BJ (cell line): ENCODE measurements at regions not wholly inside any gene's neighbourhood (a gene's known extent, or its start where the extent isn't known, plus 50 kb on each side); places are given as distances from the start of the nearest gene placed in this dataset.
A peak's percentile ranks its signal among the peaks of the same experiment; 100 is the strongest.

Experiments
- CTCF ChIA-PET: fragments of 350-600 bp; formaldehyde crosslinking; extraction: SDS; loops from one replicate; lab custom pipeline; 2021; ENCODE audit warnings: antibody characterized with exemption, inconsistent platforms; lab: Yijun Ruan, JAX
- POLR2A ChIA-PET: fragments of 300-600 bp; sonication (Branson Sonifier 250); formaldehyde crosslinking; extraction: SDS; loops from one replicate; lab custom pipeline; 2021; ENCODE audit warnings: antibody characterized with exemption; lab: Charles Lee
- DNase-seq: peaks from one replicate; pipeline ENCODE4 v3.0.0-alpha.2; 2011; ENCODE audit warnings: low read depth
- H3K27me3 ChIP-seq: 2 replicates; pipeline ENCODE4 v1.6.0; 2011; ENCODE audit warnings: low read length; ENCODE audit not compliant: control insufficient read depth, insufficient read depth
- H3K36me3 ChIP-seq: 2 replicates; pipeline ENCODE4 v1.5.1; 2011; ENCODE audit warnings: low read length; ENCODE audit not compliant: control insufficient read depth, insufficient read depth
- H3K4me3 ChIP-seq: 2 replicates; pipeline ENCODE4 v1.5.1; 2011; ENCODE audit warnings: low read depth, mild to moderate bottlenecking, control low read depth, low read length
- TF ChIP-seq, protein P1 (sequence below): IDR thresholded peaks from 2 replicates; pipeline ENCODE4 v1.5.1; 2011; ENCODE audit warnings: low read depth, mild to moderate bottlenecking, control low read depth, inconsistent platforms, low read length, moderate library complexity; ENCODE audit not compliant: insufficient read depth

DNA sequence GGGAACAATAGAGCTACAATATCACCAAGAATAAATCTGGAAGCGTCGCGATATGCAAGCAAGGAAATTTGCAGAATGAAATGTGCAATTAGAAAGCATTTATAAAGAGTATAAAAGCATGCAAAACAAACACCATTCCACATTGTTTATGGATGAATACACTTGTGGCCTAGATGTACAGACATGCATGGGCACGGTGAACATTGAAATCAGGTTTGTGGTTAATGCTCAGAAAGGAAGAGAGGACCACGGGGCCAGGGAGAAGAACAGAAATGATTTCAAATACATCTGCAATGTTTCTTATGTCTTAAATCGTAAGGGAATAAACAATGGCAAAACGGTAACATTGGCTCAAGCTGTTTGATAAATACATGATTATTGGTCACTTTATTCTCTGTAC, 235.9 kb downstream of the FOXL1 start:
- H3K27me3 ChIP-seq: peaks cover 22% of the 10 kb centered on the region
- ChIA-PET CTCF (interaction anchor here (0.9 kb wide), 1 partner anchor 13 kb away, joined by 3 read pairs; no protein-coding TSS in a partner anchor), POLR2A (no interaction called here)

DNA sequence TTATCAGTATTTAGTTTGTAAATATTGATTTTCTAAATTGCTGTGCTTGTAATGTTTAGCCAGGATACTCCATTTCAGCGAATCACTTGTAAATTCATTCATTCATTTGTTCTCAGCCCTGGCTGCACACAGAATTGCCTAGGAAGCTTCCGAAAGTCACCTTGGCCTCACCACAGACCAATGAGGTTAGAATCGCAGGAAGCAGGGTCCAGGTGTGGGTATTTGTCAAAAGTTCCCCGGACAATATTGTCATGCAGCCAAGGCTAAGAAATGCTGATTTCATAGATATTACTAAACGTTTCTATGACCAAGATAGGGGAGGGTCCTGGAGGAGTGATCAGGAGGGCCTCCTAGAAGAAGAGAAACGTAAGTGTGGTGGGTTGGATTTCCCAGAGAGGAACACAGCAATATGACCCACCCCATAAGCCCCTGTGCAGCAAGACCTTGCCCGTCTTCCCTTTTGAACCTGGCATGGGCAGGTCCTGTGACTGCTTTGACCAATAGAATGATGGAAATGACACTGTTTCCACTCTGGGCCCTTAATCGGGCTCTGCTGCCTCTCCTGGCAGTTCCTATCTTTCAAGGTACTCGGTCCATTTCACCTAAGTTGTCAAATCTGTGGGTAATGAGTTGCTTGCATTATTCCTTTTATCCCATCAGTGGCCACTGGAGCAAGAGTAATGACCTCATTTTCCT, 238.7 kb downstream of the FOXL1 start:
- TF ChIP-seq, protein P1, sequence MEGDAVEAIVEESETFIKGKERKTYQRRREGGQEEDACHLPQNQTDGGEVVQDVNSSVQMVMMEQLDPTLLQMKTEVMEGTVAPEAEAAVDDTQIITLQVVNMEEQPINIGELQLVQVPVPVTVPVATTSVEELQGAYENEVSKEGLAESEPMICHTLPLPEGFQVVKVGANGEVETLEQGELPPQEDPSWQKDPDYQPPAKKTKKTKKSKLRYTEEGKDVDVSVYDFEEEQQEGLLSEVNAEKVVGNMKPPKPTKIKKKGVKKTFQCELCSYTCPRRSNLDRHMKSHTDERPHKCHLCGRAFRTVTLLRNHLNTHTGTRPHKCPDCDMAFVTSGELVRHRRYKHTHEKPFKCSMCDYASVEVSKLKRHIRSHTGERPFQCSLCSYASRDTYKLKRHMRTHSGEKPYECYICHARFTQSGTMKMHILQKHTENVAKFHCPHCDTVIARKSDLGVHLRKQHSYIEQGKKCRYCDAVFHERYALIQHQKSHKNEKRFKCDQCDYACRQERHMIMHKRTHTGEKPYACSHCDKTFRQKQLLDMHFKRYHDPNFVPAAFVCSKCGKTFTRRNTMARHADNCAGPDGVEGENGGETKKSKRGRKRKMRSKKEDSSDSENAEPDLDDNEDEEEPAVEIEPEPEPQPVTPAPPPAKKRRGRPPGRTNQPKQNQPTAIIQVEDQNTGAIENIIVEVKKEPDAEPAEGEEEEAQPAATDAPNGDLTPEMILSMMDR: no peak
- no peak for DNase-seq
- Histone ChIP-seq H3K36me3 (no peaks in the 10 kb centered on the region), H3K27me3 (peaks cover 27% of the 10 kb centered on the region), H3K4me3 (no peak overlapping the region)
- CTCF ChIA-PET: interaction anchor here (1.1 kb wide), 1 partner anchor 20 kb away, joined by 3 read pairs; no protein-coding TSS in a partner anchor
- POLR2A ChIA-PET: no interaction called here

More for the DNA sequence above, 235.9 kb downstream of the FOXL1 start:
- no peak for DNase-seq
- H3K4me3 ChIP-seq: no peak overlapping the region
- TF ChIP-seq, protein P1: no peak
- H3K36me3 ChIP-seq: no peaks in the 10 kb centered on the region

DNA sequence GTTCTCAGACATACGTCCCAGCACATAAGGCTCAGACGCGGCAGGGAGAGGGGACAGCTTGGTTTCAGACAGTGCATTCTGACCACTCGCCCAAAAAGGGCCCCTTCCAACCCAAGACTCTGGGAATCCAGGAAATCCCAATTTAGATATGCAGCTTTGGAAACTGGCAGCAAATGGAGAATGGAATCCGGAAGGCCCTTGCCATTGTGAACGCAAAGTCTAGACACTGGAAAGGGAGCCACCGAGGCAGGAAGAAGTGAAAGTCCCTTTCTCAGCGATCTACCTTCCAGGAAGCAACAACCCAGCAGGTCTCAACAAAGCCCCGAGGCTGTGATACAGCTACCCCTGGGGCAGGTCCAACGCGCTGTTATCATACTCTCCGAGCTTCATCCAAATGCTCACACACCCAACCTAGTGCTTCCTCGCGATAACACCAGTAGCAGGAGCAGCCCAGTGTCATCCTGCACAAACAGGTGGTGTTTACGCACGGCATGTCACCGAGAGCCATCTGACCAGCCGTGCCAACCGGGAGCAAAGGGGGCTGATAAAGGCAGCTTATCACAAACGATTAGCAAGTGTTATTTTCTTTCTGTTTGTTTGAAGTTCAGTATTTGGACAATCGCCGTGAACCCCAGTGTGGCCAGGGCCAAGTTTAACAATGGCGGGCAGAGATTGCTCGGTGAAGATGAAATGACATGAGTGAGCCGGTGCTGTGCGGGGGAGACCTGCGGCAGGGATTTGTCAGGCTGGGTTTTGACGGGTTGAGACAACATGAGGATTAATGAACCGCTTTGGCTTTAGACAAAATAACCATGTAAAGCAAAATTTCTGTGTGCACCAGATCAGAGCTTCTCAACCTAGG, 240.6 kb downstream of the FOXL1 start:
- DNase-seq: no peak
- POLR2A ChIA-PET: no interaction called here
- TF ChIP-seq, protein P1: no peak
- CTCF ChIA-PET: interaction anchor here (0.8 to 2.3 kb wide), 5 partner anchors 9 to 52 kb away, joined by 3 to 11 read pairs (median 4); no protein-coding TSS in a partner anchor
- H3K27me3 ChIP-seq: peaks cover 21% of the 10 kb centered on the region
- H3K36me3 ChIP-seq: no peaks in the 10 kb centered on the region
- H3K4me3 ChIP-seq: no peak overlapping the region

DNA sequence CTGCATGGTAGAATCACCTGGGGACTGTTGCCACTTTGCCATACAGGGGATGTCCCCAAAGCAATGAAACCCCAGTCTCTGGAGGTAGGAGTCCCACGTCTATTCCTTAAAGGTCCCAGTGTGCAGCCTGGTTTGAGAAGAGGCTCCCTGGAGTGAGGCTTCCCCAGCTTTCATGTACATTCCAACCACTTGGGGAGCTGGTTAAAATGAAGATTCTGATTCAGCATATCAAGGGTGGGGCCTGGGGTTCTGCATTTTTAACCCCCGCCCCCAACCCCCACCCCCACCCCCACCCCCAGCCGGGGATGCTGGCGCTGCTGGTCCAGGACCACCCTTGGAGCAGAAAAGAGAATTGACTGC, 241.2 kb downstream of the FOXL1 start:
- CTCF ChIA-PET: interaction anchor here (0.7 to 2.3 kb wide), 6 partner anchors 9 to 51 kb away, joined by 3 to 11 read pairs (median 4); no protein-coding TSS in a partner anchor
- no peak for DNase-seq

More for the DNA sequence above, 241.2 kb downstream of the FOXL1 start:
- Histone ChIP-seq H3K4me3 (no peak overlapping the region), H3K27me3 (peaks cover 22% of the 10 kb centered on the region), H3K36me3 (no peaks in the 10 kb centered on the region)
- POLR2A ChIA-PET: no interaction called here
- TF ChIP-seq, protein P1: peak; percentile 31
